NCI-H460 (cell line): ENCODE measurements at regions not wholly inside any gene's neighbourhood (a gene's known extent, or its start where the extent isn't known, plus 50 kb on each side); places are given as distances from the start of the nearest gene placed in this dataset.
A peak's percentile ranks its signal among the peaks of the same experiment; 100 is the strongest.
"Not testable (repeated sequence)": the region's sequence is repeated elsewhere in the genome, so short reads cannot be mapped to it uniquely, and the experiment has no call there.

ENCODE experiments used
- DNase-seq: peaks from one replicate; pipeline ENCODE4 v3.0.0-alpha.2; 2016; ENCODE audit warnings: low read depth; ENCODE audit errors: extremely low read depth

DNA sequence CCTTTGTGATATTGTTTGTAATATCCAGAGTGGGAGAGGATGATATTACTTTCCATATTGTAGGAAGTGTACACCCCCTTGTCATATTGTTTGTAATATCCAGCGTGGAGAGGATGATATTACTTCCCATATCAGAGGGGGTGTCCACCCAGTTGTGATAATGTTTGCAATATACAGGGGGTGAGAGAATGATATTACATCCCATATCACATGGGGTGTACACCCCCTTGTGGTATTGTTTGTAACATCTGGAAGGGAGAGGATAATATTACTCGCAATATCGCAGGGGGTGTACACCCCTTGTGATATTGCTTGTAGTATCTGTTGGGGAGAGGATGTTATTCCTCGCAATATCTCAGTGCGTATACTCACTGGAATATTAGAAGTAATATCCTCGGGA lies 61.5 kb downstream of the PRSS23 start:
- DNase-seq = no peak

DNA sequence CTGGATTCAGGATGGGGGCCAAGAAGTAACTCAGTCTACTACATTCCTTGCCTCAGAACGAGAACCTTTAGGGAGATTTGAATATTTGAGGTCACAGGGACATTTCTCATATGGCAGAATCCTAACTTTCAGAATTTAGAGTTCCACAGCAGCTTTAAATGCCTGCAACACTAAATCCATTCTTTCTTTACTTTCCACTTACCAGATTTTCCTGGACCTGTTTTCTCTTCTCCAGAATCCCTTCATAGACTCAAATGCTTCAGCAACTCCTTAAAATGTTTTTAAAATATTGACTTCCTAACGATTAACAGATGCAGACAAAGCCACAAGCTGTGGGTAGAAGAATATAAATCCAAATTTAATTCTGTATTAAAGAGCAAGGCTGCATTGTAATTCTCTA lies 63.1 kb downstream of the PRSS23 start:
- no peak for DNase-seq

DNA sequence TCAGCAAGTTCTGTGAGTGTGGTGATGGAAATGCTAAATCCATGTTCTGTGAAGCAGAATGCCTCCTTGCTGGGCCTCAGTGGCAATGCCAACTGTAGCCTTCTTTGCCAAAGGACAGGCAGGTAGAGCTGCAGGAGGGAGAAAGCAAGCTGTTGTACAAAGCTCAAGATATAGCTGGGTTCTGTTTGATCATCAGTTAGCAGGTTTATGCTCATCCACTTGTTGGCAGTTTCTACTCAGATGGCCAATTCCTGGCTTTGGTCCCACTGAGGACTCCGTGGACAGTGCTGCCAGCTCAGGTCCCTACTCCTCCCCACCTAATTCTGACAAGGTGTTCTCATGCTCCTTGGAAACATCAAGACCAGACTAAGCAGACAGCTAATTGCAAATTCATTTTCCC lies 65.1 kb downstream of the PRSS23 start:
- DNase-seq = no peak

DNA sequence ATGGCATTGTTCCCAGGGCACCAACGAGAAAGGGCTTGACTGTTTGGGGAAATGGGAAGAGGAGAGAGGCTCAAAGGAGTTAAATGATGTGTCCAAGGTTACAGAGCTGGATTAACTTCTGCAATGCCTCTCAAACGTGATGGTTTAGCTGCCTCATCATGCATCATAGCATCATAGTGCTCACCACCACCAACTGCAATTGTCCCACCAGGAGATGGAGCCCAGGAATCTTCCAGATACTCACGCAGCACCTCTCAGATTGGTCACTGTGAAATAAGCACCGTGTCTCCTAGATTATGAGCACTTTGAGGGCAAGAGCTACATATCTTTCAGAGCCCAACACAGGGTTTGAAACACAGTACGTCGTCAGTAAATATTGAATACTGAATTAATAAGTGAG lies 69.2 kb downstream of the PRSS23 start:
- DNase-seq = no peak

DNA sequence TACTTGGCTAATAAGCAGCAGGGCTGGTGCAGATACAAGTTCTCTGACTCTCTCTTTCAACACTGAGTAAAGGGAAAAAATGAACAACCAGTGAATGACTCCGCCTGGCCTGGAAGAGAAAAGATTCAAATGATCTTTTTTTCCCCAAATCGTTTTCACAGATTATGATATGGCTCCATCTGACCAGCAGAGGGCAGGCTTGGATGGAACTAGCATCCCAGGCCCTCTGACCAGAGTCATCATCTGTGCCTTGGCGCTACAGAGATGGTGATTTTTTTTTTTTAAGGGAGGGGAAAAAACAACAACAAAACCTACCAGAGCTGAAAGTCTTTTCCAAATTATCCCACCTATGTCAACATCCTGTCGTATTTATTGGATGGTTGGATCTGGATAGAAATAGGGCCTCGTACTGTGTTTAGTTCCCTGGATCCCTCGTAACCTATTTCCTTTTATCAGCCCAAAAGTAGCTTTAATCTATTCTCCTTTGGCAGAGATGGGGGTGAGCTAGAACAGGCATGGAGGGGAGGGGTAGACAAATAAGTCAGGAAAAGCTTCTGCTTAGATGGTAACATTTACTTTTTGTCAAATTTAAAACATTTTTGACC lies 69.7 kb downstream of the PRSS23 start:
- peak; percentile 45 for DNase-seq

DNA sequence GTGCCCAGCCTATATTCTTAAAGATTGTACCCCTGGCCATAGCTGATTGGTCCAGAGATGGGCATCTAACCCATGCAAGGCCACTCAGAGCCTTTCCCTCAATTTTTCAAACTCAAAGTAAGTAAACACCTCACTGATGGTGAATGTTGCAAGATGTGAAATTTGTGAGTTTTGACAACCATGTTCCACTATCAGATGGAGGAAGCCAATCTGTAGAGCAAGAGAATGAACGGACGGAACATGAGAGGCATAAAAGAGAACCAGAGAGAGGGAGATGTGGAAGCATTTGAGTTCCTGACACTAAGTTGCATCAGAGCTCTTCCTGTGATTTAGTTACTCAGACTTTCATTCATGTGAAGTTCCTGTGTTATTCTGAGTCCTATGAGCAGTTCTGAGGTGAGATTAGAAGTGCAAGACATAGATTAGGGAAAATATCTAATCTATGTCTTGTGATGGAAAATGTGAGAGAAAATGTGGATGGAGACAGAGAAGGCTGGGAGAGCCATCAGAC lies 73.3 kb downstream of the PRSS23 start:
- DNase-seq = no peak

DNA sequence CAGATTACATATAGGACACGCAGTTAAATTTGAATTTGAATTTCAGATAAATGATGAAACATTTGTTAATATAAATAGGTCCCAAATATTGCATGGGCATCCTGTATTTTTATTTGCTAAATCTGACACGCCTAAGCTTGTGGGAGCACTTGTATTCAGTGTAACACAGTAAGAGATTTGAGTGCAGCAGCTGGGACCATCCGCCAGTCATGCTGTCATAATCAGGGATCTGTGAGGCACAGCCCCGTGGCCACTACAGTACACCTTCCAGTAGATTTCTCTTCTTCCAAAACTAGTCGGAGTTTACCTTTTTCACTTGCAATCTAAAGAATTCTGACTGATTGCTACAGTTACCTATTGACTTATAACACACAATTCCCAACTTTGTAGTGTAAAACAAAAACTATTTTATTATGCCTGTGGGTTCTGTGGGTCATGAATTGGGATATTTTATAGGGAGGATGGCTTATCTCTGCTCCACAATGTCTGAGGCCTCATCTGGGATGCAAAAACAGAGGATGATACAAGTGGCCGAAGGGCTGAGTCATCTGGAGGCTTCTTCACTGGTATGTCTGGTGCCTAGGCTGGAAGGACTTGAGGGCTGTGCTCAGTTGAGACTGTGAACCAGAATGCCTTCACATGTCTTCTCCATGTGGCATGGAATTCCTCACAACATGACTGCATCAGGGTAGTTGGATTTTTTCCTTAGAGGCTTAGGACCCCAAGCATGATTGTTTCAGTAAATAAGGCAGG lies 74.1 kb downstream of the PRSS23 start:
- DNase-seq = no peak

DNA sequence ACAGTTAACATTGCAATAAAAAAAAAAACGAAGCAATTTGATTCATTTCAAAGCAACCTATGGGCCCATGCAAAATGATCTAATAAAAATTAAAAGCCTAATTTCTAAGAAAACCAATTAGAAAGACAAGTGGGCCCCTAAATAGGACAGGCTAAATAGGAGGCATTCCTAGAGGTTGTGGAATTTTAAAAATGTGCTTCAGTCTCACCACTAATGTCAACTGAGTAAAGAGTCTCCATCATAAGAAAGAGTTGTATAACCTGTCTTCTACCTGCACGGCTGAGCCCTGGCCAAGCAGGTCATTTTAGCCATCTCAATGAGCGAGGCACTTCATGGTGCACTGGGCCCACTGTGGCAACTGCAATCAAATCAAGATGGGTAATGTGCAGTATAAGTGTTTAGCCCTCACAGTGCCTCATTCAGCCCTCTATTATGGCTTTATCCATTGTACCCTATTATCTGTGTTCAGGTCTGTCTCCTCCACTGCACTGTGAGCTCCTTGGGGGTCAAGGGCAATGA lies 76.4 kb downstream of the PRSS23 start:
- DNase-seq = no peak

DNA sequence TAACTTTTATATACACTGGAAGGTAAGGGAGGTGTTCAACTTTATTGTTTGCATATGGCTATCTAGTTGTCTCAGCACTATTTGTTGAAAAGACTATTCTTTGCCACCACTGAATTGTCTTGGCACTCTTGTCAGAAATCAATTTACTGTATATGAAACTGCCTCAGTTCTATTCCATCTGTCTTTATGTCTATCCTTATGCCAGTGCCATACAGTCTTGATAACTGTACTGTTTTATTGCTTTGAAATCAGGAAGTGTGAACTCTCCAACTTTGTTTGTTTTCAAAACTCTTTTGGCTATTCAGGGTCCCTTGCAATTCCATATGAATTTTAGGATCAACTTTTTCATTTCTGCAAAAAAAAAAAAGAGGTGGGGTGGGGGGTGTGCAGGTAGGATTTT lies 77.2 kb downstream of the PRSS23 start:
- DNase-seq = no peak

DNA sequence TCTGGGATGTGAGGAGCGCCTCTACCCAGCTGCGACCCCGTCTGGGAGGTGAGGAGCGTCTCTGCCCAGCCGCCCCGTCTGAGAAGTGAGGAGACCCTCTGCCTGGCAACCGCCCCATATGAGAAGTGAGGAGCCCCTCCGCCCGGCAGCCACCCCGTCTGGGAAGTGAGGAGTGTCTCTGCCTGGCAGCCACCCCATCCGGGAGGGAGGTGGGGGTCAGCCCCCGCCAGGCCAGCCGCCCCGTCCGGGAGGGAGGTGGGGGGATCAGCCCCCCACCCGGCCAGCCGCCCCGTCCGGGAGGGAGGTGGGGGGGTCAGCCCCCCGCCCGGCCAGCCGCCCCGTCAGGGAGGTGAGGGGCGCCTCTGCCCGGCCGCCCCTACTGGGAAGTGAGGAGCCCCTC lies 76.0 kb downstream of the FZD4 start:
- DNase-seq = not testable (repeated sequence)

DNA sequence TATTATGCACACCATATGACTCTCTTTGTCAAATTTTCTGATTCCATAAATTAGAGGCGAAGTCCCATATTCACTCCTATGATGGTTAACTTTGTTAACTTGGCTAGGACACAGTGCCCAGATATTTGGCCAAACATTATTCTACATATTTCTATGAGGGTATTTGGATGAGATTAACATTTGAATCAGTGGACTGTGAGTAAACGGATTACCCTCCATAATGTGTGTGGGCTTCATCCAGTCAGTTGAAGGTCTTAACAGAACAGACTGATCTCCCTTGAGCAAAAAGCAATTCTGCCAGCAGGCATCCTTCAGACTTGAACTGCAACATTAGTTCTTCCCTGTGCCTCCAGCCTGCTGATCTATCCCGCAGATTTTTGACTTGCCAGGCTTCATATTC lies 69.9 kb downstream of the FZD4 start:
- DNase-seq = no peak

DNA sequence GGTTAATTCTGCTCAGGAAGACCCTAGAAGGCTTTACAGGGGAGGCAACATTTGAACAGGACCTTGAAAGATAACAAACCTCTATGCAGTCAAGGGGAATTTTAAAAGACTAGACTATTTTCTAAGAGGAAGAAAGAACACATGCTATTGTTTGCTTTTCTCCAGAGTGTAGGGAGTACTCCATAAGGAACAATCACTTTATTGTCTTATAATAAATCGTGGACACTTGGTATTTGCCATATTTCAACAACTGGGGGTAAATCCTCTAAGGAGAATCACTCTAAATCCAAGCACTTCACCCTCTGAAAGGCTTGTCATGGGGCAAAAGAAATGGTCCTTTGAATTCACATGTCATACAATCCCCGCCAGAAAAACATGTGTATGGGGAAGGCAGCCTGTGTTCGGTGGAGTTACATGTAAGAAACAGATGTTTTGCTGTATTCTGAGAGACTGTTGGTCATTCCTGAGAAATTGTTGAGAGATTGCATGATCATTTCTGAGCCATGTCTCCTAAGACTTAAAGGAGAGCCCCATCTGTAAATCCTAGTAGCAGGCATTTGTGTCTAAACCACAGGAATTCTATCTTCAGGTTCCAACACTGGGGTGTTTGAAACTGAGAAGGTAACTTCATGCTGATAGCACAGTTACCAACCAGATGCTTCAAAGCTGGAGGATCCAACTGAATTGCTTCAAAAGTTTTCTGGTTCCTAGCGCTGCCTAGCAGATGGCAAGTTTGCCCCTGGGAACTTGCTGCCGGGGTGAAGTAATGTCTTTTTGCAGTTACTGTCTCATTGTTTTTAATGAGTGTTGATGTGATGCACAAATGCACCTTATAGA lies 66.8 kb downstream of the FZD4 start:
- DNase-seq = no peak

DNA sequence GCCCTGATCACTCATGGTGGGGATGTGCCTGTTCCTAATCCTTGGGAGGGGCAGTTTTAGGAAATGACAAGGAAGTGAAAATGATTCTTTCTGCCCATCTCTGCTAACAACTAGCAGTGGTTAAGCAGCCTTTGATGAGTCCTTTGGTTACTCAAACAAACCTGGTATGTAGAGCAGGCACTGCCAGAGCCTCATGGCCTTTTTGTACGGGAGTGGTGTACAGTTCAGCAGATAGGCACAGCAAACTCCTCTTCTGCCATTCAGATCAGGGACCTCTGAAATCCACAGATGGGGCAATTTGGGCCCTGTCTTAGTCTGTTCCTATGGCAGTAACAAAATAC lies 66.2 kb downstream of the FZD4 start:
- DNase-seq = no peak

DNA sequence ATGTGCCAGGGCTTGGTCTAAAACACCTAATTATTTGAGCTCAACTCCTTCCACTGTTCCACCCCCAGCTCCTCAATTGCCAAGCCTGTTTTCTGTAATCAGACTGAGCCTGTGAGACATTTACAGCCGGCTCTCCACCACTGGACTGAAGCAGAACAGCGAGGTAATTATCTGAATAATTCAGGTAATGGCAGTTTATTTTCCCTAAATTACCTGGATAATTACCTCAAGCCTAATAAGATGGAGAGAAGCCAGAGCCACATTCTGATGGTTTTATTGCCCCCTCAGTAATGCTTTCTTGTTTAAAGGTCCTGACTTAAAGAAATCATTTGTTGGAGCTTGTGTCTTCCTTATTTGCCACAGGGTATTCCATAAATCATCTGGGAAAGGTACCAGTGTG lies 64.2 kb downstream of the FZD4 start:
- no peak for DNase-seq

DNA sequence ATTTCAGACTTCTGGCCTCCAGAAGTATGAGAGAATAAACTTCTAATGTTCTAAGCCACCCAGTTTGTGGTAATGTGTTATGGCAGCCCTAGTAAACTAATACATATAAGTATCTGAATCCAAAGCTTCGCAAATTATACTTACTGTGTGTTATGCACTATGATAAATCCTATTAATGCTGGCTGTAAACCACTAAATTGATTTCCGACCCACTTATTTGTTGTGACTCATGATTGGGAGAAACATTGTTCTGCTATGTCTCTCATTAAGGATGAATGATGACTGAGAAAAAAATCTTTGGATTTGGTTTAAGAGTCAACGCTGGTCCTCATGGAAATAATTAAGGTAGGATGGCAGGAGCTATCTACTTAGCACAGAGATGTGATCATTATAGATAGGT lies 62.0 kb downstream of the FZD4 start:
- no peak for DNase-seq
